ENCODE measurements at regions not wholly inside any gene's neighbourhood (a gene's known extent, or its start where the extent isn't known, plus 50 kb on each side); places are given as distances from the start of the nearest gene placed in this dataset.

- Histone ChIP-seq H3K9me3 (no peaks in the 10 kb centered on the region), H3K36me3 (no peaks in the 10 kb centered on the region), H3K27ac (no peak overlapping the region), H3K27me3 (ENCODE audit: low read depth) (peaks cover 85% of the 10 kb centered on the region), H3K4me3 (peak overlapping the region; percentile 59), H3K4me1 (peaks cover 48% of the 10 kb centered on the region)
- no peak for TF ChIP-seq CTCF (IDR thresholded peaks at IDR 0.05)
- ATAC-seq (no peak), DNase-seq (no peak)
- intact Hi-C loops (cut with DNase I): no loop called here
These were observed 241.9 kb upstream of the TOPAZ1 start for GRCh38 chr3:43999728-44000319.

- TF ChIP-seq CTCF (IDR thresholded peaks at IDR 0.05): no peak
- Histone ChIP-seq H3K4me1 (peaks cover 41% of the 10 kb centered on the region), H3K27ac (no peak overlapping the region), H3K36me3 (no peaks in the 10 kb centered on the region), H3K27me3 (ENCODE audit: low read depth) (peaks cover 78% of the 10 kb centered on the region), H3K4me3 (no peak overlapping the region), H3K9me3 (no peaks in the 10 kb centered on the region)
- ATAC-seq (no peak), DNase-seq (no peak)
- intact Hi-C loops (cut with DNase I): no loop called here
These were observed 241.1 kb upstream of the TOPAZ1 start for GRCh38 chr3:44000586-44000985.

GRCh38 chr3:44001072-44001471 lies 240.6 kb upstream of the TOPAZ1 start:
- peaks cover 73% of the 10 kb centered on the region for H3K27me3 ChIP-seq (ENCODE audit: low read depth)
- H3K27ac ChIP-seq: no peak overlapping the region
- DNase-seq (no peak), ATAC-seq (no peak)
- no peaks in the 10 kb centered on the region for H3K36me3 ChIP-seq
- H3K4me3 ChIP-seq: no peak overlapping the region
- no peak for TF ChIP-seq CTCF (IDR thresholded peaks at IDR 0.05)
- no peaks in the 10 kb centered on the region for H3K9me3 ChIP-seq
- intact Hi-C loops (cut with DNase I): no loop called here
- peaks cover 36% of the 10 kb centered on the region for H3K4me1 ChIP-seq

- Histone ChIP-seq H3K9me3 (no peaks in the 10 kb centered on the region), H3K36me3 (no peaks in the 10 kb centered on the region), H3K4me3 (no peak overlapping the region), H3K27me3 (ENCODE audit: low read depth) (peaks cover 53% of the 10 kb centered on the region), H3K4me1 (peaks cover 10% of the 10 kb centered on the region), H3K27ac (no peak overlapping the region)
- no peak for TF ChIP-seq CTCF (IDR thresholded peaks at IDR 0.05)
- intact Hi-C loops (cut with DNase I): no loop called here
- ATAC-seq: no peak
- no peak for DNase-seq
These were observed 237.9 kb upstream of the TOPAZ1 start for GRCh38 chr3:44003801-44004200.

GRCh38 chr3:44011680-44012079 lies 230.0 kb upstream of the TOPAZ1 start:
- no peaks in the 10 kb centered on the region for H3K9me3 ChIP-seq
- H3K27me3 ChIP-seq (ENCODE audit: low read depth): peaks cover 12% of the 10 kb centered on the region
- no peak for DNase-seq
- intact Hi-C loops (cut with DNase I): no loop called here
- no peaks in the 10 kb centered on the region for H3K4me1 ChIP-seq
- no peak for ATAC-seq
- no peak for TF ChIP-seq CTCF (IDR thresholded peaks at IDR 0.05)
- H3K36me3 ChIP-seq: no peaks in the 10 kb centered on the region
- no peak overlapping the region for H3K4me3 ChIP-seq
- H3K27ac ChIP-seq: no peak overlapping the region

Data from lower lobe of right lung (tissue), 2 donors.